ENCODE measurements at regions not wholly inside any gene's neighbourhood (a gene's known extent, or its start where the extent isn't known, plus 50 kb on each side); places are given as distances from the start of the nearest gene placed in this dataset.

GRCh38 chr15:24617646-24618045 is 57.9 kb upstream of the NPAP1 start:
- ChIA-PET POLR2A (no interaction called here), RAD21 (ENCODE audit: unreplicated experiment) (no interaction called here), SMC1A (ENCODE audit: uncharacterized antibody, unreplicated experiment) (no interaction called here), CTCF (no interaction called here)
- Histone ChIP-seq H3K36me3 (ENCODE audit: control insufficient read depth in 2 of 2, insufficient read depth in 2 of 2, low read length in 1 of 2) (no peaks in the 10 kb centered on the region), H3K27me3 (replicated peaks in 1 of 2; ENCODE audit: control insufficient read depth in 2 of 2, insufficient read depth in 2 of 2, low read length in 1 of 2) (no peaks in the 10 kb centered on the region), H3K4me1 (ENCODE audit: control insufficient read depth, insufficient read depth, low read length) (no peaks in the 10 kb centered on the region), H3K4me3 (no peak overlapping the region), H3K4me2 (ENCODE audit: control insufficient read depth, insufficient read depth) (no peak overlapping the region), H2AFZ (ENCODE audit: control insufficient read depth, low read depth, low read length) (no peak overlapping the region), H4K20me1 (ENCODE audit: control insufficient read depth, insufficient read depth) (no peaks in the 10 kb centered on the region), H3K79me2 (ENCODE audit: control insufficient read depth, insufficient read depth, low read length) (no peaks in the 10 kb centered on the region), H3K9ac (ENCODE audit: control insufficient read depth, insufficient read depth, low read length) (no peak overlapping the region), H3K27ac (ENCODE audit: control insufficient read depth, insufficient read depth) (no peak overlapping the region), H3K9me3 (replicated peaks; ENCODE audit: control insufficient read depth, insufficient read depth, low read length) (no peaks in the 10 kb centered on the region; the same call in 2 of the 3 replicates)
- TF ChIP-seq, protein P1, sequence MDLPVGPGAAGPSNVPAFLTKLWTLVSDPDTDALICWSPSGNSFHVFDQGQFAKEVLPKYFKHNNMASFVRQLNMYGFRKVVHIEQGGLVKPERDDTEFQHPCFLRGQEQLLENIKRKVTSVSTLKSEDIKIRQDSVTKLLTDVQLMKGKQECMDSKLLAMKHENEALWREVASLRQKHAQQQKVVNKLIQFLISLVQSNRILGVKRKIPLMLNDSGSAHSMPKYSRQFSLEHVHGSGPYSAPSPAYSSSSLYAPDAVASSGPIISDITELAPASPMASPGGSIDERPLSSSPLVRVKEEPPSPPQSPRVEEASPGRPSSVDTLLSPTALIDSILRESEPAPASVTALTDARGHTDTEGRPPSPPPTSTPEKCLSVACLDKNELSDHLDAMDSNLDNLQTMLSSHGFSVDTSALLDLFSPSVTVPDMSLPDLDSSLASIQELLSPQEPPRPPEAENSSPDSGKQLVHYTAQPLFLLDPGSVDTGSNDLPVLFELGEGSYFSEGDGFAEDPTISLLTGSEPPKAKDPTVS (IDR thresholded peaks at IDR 0.05; ENCODE audit: low read depth, low read length), result no peak
- TF ChIP-seq YY1 (IDR thresholded peaks at IDR 0.05; ENCODE audit: low read depth, low read length) (no peak), CHD2 (IDR thresholded peaks at IDR 0.05; ENCODE audit: borderline replicate concordance, low read depth, low read length) (no peak), CHD4 (IDR thresholded peaks at IDR 0.05) (no peak), GABPA (IDR thresholded peaks at IDR 0.05; ENCODE audit: low read depth) (no peak), TBL1XR1 (IDR thresholded peaks at IDR 0.05; ENCODE audit: low read depth, low read length) (no peak), PAX8 (IDR thresholded peaks at IDR 0.05) (no peak), SUZ12 (IDR thresholded peaks at IDR 0.05; ENCODE audit: unreplicated experiment) (no peak)
- TF ChIP-seq, protein P2, sequence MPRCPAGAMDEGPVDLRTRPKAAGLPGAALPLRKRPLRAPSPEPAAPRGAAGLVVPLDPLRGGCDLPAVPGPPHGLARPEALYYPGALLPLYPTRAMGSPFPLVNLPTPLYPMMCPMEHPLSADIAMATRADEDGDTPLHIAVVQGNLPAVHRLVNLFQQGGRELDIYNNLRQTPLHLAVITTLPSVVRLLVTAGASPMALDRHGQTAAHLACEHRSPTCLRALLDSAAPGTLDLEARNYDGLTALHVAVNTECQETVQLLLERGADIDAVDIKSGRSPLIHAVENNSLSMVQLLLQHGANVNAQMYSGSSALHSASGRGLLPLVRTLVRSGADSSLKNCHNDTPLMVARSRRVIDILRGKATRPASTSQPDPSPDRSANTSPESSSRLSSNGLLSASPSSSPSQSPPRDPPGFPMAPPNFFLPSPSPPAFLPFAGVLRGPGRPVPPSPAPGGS (IDR thresholded peaks at IDR 0.05; ENCODE audit: borderline replicate concordance, insufficient read depth, low read depth, low read length, poor library complexity, severe bottlenecking), result no peak
- WGBS (ENCODE audit: insufficient coverage, insufficient replicate concordance, low lambda C conversion rate, missing lambda C conversion rate), result 50% methylated on average over 1 of the region's 1 CpG
- DNase-seq (ENCODE audit: low read depth, low spot score) (no peak), ATAC-seq (no peak), FAIRE-seq (no peak)
- intact Hi-C loops (cut with micrococcal nuclease; ENCODE audit: unreplicated experiment) (no loop called here), in situ Hi-C loops (cut with MboI) (no loop called here)
- no TSS peak for BruUV-seq (replicated peaks)

Data from GM12878 (cell line).